HepG2 (cell line): ENCODE measurements at regions not wholly inside any gene's neighbourhood (a gene's known extent, or its start where the extent isn't known, plus 50 kb on each side); places are given as distances from the start of the nearest gene placed in this dataset.

Experiments used
- DPF2 ChIP-seq: sonication (generic); formaldehyde crosslinking; IDR thresholded peaks from 2 replicates; pipeline ENCODE4 v1.4.0; 2020; ENCODE audit warnings: mild to moderate bottlenecking, low read depth, missing genetic modification reagents, borderline replicate concordance
- E2F1 ChIP-seq: sonication (generic); formaldehyde crosslinking; IDR thresholded peaks from 2 replicates; pipeline ENCODE4 v1.5.0; 2020; ENCODE audit warnings: missing genetic modification reagents
- ISL2 ChIP-seq: sonication (generic); formaldehyde crosslinking; IDR thresholded peaks from 2 replicates; pipeline ENCODE4 v1.5.0; 2020; ENCODE audit warnings: missing genetic modification reagents
- MLLT10 ChIP-seq: sonication (generic); formaldehyde crosslinking; IDR thresholded peaks from 2 replicates; pipeline ENCODE4 v1.4.0; 2020; ENCODE audit warnings: missing genetic modification reagents
- PAX8 ChIP-seq: sonication (generic); formaldehyde crosslinking; IDR thresholded peaks from 2 replicates; pipeline ENCODE4 v1.8.0; 2022; ENCODE audit warnings: mild to moderate bottlenecking, missing genetic modification reagents, borderline replicate concordance
- POLR2A ChIP-seq, 2 experiments: IDR thresholded peaks; 2 replicates each; pipeline ENCODE4 v1.6.1; 2011; ENCODE audit warnings: low read depth in 2 of 2, low read length in 2 of 2, mild to moderate bottlenecking in 1 of 2, moderate library complexity in 1 of 2; ENCODE audit not compliant: insufficient read depth in 1 of 2
- STAT6 ChIP-seq: sonication (generic); formaldehyde crosslinking; IDR thresholded peaks from 2 replicates; pipeline ENCODE4 v1.4.0; 2020; ENCODE audit warnings: missing genetic modification reagents, mild to moderate bottlenecking, borderline replicate concordance
- TCF12 ChIP-seq, 2 experiments: fragments of 450-650 bp in 1 of 2; sonication (generic) in 1 of 2; formaldehyde crosslinking in 1 of 2; IDR thresholded peaks; 2 replicates each; pipeline versions ENCODE4 v1.6.1 to v1.8.0; 2017 to 2022; ENCODE audit warnings: antibody characterized with exemption in 1 of 2, mild to moderate bottlenecking in 1 of 2, missing genetic modification reagents in 1 of 2, moderate library complexity in 1 of 2
- ZFP91 ChIP-seq: sonication (generic); formaldehyde crosslinking; IDR thresholded peaks from 2 replicates; pipeline ENCODE4 v1.9.0; 2022; ENCODE audit warnings: missing genetic modification reagents, mild to moderate bottlenecking, borderline replicate concordance
- ZNF691 ChIP-seq: sonication (generic); formaldehyde crosslinking; IDR thresholded peaks from 2 replicates; pipeline ENCODE4 v1.4.0; 2020; ENCODE audit warnings: missing genetic modification reagents, low read depth, mild to moderate bottlenecking, borderline replicate concordance

GRCh38 chr1:209150114-209150513, 433.4 kb upstream of the CAMK1G start:
- TF ChIP-seq DPF2 (CRISPR knock-in tag) (no peak), E2F1 (no peak), ISL2 (CRISPR knock-in tag) (no peak), ZFP91 (CRISPR knock-in tag) (no peak), ZNF691 (CRISPR knock-in tag) (no peak), TCF12 (IDR thresholded peaks at IDR 0.05) (no peak), TCF12 (CRISPR knock-in tag; IDR thresholded peaks at IDR 0.05) (no peak), POLR2A (IDR thresholded peaks at IDR 0.05; ENCODE audit: insufficient read depth in 1 of 2, low read depth in 2 of 2, low read length in 2 of 2) (no peak), STAT6 (CRISPR knock-in tag) (no peak), MLLT10 (CRISPR knock-in tag) (no peak), PAX8 (CRISPR knock-in tag) (no peak)
